SK-N-SH (cell line): ENCODE measurements at regions not wholly inside any gene's neighbourhood (a gene's known extent, or its start where the extent isn't known, plus 50 kb on each side); places are given as distances from the start of the nearest gene placed in this dataset.

Experiments
- CTCF ChIA-PET: fragments of 300-600, 350-600 bp; formaldehyde crosslinking; extraction: SDS; loops from one replicate; lab custom pipeline; 2021; lab: Yijun Ruan, JAX
- POLR2A ChIA-PET: fragments of 350-600 bp; sonication (Branson Sonifier 250); formaldehyde crosslinking; extraction: SDS; loops from one replicate; lab custom pipeline; 2020; ENCODE audit warnings: antibody characterized with exemption, inconsistent platforms; lab: Yijun Ruan, JAX
- DNase-seq: peaks from one replicate; pipeline ENCODE4 v3.0.0; 2012
- H2AFZ ChIP-seq: fragments of 200-600 bp; sonication (generic); 2 replicates; pipeline ENCODE4 v1.8.1; 2016; ENCODE audit warnings: antibody characterized with exemption, mild to moderate bottlenecking, low read depth
- H3F3A ChIP-seq: fragments of 200-600 bp; sonication (generic); replicated peaks from 2 replicates; pipeline ENCODE3; 2016; ENCODE audit warnings: antibody characterized with exemption, mild to moderate bottlenecking; ENCODE audit not compliant: insufficient read depth
- H3K27ac ChIP-seq, 2 experiments: fragments of 200-500 bp in 1 of 2; fragments of 200-600 bp in 1 of 2; sonication (Bioruptor generic) in 1 of 2; sonication (generic), shearing (Covaris generic) in 1 of 2; 2 replicates each; pipeline versions ENCODE4 v1.5.1 to v1.6.1; 2014 to 2016; ENCODE audit warnings: low read depth in 2 of 2, inconsistent platforms in 1 of 2, low read length in 1 of 2, mild to moderate bottlenecking in 1 of 2, mixed read lengths in 1 of 2
- H3K27me3 ChIP-seq: fragments of 200-600 bp; sonication (generic), shearing (Covaris generic); 2 replicates; pipeline ENCODE4 v1.6.1; 2016; ENCODE audit warnings: mixed run types; ENCODE audit not compliant: insufficient read depth
- H3K36me3 ChIP-seq, 2 experiments: fragments of 200-500 bp in 1 of 2; fragments of 200-600 bp in 1 of 2; sonication (Bioruptor generic) in 1 of 2; sonication (generic) in 1 of 2; replicated peaks in 1 of 2; 2 replicates each; pipeline versions ENCODE3 to v1.5.1; 2014 to 2016; ENCODE audit warnings: low read length in 1 of 2, mild to moderate bottlenecking in 1 of 2; ENCODE audit not compliant: insufficient read depth in 2 of 2, control insufficient read depth in 1 of 2
- H3K4me1 ChIP-seq, 2 experiments: fragments of 200-500 bp in 1 of 2; fragments of 200-600 bp in 1 of 2; sonication (Bioruptor generic) in 1 of 2; sonication (generic), shearing (Covaris generic) in 1 of 2; 2 replicates each; pipeline versions ENCODE4 v1.5.1 to v1.6.1; 2014 to 2016; ENCODE audit warnings: low read depth in 1 of 2, low read length in 1 of 2, mixed run types in 1 of 2; ENCODE audit not compliant: insufficient read depth in 2 of 2, control insufficient read depth in 1 of 2
- H3K4me2 ChIP-seq: fragments of 200-600 bp; sonication (generic), shearing (Covaris generic); 2 replicates; pipeline ENCODE4 v1.6.1; 2017; ENCODE audit warnings: mixed run types
- H3K4me3 ChIP-seq, 2 experiments: fragments of 200-500 bp in 1 of 2; fragments of 200-600 bp in 1 of 2; sonication (Bioruptor generic) in 1 of 2; sonication (generic), shearing (Covaris generic) in 1 of 2; 2 replicates each; pipeline versions ENCODE4 v1.5.1 to v1.8.1; 2014 to 2016; ENCODE audit warnings: low read depth in 2 of 2, inconsistent platforms in 1 of 2, low read length in 1 of 2, mild to moderate bottlenecking in 1 of 2, mixed read lengths in 1 of 2, moderate library complexity in 1 of 2
- H3K79me2 ChIP-seq: fragments of 200-600 bp; sonication (generic); 2 replicates; pipeline ENCODE4 v1.8.1; 2017; ENCODE audit warnings: mild to moderate bottlenecking; ENCODE audit not compliant: insufficient read depth
- H3K9ac ChIP-seq: fragments of 200-600 bp; sonication (generic); 2 replicates; pipeline ENCODE4 v1.6.1; 2017; ENCODE audit warnings: mixed run types
- H3K9me2 ChIP-seq: fragments of 200-600 bp; sonication (generic); 2 replicates; pipeline ENCODE4 v1.6.1; 2017; ENCODE audit warnings: mixed run types
- H3K9me3 ChIP-seq: fragments of 200-600 bp; sonication (generic); 2 replicates; pipeline ENCODE4 v1.6.1; 2017; ENCODE audit warnings: mixed run types, mild to moderate bottlenecking, moderate library complexity
- H4K20me1 ChIP-seq: fragments of 200-600 bp; sonication (generic); 2 replicates; pipeline ENCODE4 v1.6.1; 2017; ENCODE audit warnings: mild to moderate bottlenecking, mixed run types; ENCODE audit not compliant: insufficient read depth
- EP300 ChIP-seq, 2 experiments: IDR thresholded peaks; 2 replicates each; pipeline versions ENCODE4 v1.4.0 to v1.6.1; 2012; ENCODE audit warnings: borderline replicate concordance in 1 of 2, low read depth in 1 of 2, low read length in 1 of 2
- EZH2phosphoT487 ChIP-seq: fragments of 200-600 bp; sonication (generic); IDR thresholded peaks from 2 replicates; pipeline ENCODE4 v1.6.1; 2017; ENCODE audit warnings: low read depth, mixed run types, mild to moderate bottlenecking, antibody characterized with exemption, moderate library complexity, borderline replicate concordance
- FOSL2 ChIP-seq: IDR thresholded peaks from 2 replicates; pipeline ENCODE4 v1.4.0; 2012; ENCODE audit warnings: low read depth, mild to moderate bottlenecking, moderate library complexity, borderline replicate concordance
- FOXJ3 ChIP-seq: sonication (generic); formaldehyde crosslinking; IDR thresholded peaks from 2 replicates; pipeline ENCODE4 v1.5.1; 2020; ENCODE audit warnings: mild to moderate bottlenecking, missing genetic modification reagents
- GATA2 ChIP-seq: sonication (generic); formaldehyde crosslinking; IDR thresholded peaks from 2 replicates; pipeline ENCODE4 v1.5.0; 2020; ENCODE audit warnings: mild to moderate bottlenecking, missing genetic modification reagents
- MXI1 ChIP-seq: IDR thresholded peaks from 2 replicates; pipeline ENCODE4 v1.6.1; 2012; ENCODE audit warnings: mild to moderate bottlenecking, low read depth, low read length, improper control_type of control experiment
- NFIC ChIP-seq: IDR thresholded peaks from 2 replicates; pipeline ENCODE4 v1.4.0; 2012; ENCODE audit warnings: borderline replicate concordance
- RAD21 ChIP-seq: IDR thresholded peaks from 2 replicates; pipeline ENCODE4 v1.6.1; 2012; ENCODE audit warnings: mild to moderate bottlenecking, low read length
- SIN3A ChIP-seq: IDR thresholded peaks from 2 replicates; pipeline ENCODE4 v1.6.1; 2012; ENCODE audit warnings: low read depth, mild to moderate bottlenecking, low read length, moderate library complexity, borderline replicate concordance
- SMC3 ChIP-seq: IDR thresholded peaks from 2 replicates; pipeline ENCODE4 v1.6.1; 2012; ENCODE audit warnings: low read depth, low read length, improper control_type of control experiment
- TEAD4 ChIP-seq: IDR thresholded peaks from 2 replicates; pipeline ENCODE4 v1.4.0; 2012; ENCODE audit warnings: mild to moderate bottlenecking, borderline replicate concordance; ENCODE audit not compliant: insufficient read depth
- YY1 ChIP-seq: IDR thresholded peaks from 2 replicates; pipeline ENCODE4 v1.4.0; 2012; ENCODE audit warnings: low read depth, mild to moderate bottlenecking
- WGBS: methylation state at CpG from one replicate; pipeline ENCODE4 v1.1.6; 2017; ENCODE audit warnings: low lambda C conversion rate; 5-methylcytosine and 5-hydroxymethylcytosine counted together
- TF ChIP-seq, protein P1 (sequence below): fragments of 150-350 bp; IDR thresholded peaks from 2 replicates; pipeline ENCODE4 v1.6.1; 2017; ENCODE audit warnings: antibody characterized with exemption, low read length, low read depth, borderline replicate concordance
- TF ChIP-seq, protein P2 (sequence below): IDR thresholded peaks from 2 replicates; pipeline ENCODE4; 2012
- TF ChIP-seq, protein P3 (sequence below): fragments of 150-350 bp; IDR thresholded peaks from 2 replicates; pipeline ENCODE4 v1.6.1; 2016; ENCODE audit warnings: mild to moderate bottlenecking, low read depth, low read length

DNA sequence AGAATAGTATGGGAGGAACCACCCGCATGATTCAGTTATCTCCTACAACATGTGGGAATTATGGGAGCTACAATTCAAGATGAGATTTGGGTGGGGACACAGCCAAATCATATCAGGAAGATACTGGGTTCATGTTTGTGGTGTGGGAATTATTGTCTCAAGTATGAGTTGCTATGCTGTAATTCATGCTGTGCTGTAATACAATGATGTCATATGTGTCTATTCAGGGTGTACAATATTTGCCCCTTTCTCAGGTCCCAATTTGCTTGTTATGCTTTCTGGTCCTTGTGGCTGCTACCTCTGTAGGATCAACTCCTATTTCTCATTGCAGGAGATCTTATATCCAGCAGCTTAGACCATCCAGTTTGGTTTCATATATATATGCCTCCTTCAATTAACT, 52.2 kb upstream of the ARHGAP20 start (continued):
- TF ChIP-seq RAD21 (no peak), EZH2phosphoT487 (no peak)

DNA sequence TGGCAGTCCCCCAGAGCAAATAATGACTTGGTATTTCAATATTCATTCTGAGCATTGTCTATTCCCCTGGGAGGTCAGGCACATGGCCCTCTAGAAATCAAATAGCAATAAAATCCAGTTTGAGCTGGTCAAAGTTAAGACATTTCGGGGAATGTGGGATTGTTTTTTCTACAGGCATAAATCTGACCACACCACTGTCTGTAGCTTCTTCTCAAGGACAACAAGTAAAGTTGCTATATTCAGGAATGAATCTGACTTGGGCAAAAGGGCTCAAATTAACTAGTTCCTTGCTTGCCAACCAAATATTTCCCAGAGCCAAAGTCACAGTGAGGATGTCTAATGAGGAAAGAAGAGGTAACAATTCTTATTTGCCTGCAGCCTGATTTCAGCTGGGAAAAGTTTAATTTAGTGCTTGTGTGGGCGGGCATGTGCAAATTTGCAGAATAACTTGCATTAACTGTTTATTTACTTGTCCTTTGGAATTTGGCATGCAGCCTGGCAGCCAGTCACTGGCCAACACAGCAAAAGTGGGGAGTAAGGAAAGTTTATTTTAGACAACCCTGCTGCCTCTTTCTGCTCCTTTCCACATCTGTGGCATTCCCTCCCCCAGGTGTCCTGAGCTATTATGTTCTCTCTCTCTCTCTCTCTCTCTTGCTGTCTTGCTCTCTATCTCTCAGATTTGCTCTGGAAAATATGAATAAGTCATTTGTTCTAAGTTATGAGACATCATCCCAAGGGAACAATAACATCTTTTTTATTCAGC, 51.2 kb upstream of the ARHGAP20 start:
- H3K9me3 ChIP-seq: no peaks in the 10 kb centered on the region
- ChIA-PET POLR2A (no interaction called here), CTCF (interaction anchor here (1.7 kb wide), 1 partner anchor 316 kb away, joined by 3 read pairs; no protein-coding TSS in a partner anchor)
- WGBS: 72% methylated on average over 2 of the region's 2 CpGs
- H3K79me2 ChIP-seq: no peaks in the 10 kb centered on the region
- H3F3A ChIP-seq: no peaks in the 10 kb centered on the region
- no peaks in the 10 kb centered on the region for H4K20me1 ChIP-seq
- H3K27ac ChIP-seq: no peak overlapping the region
- H3K4me2 ChIP-seq: no peak overlapping the region
- no peak overlapping the region for H3K9ac ChIP-seq
- no peaks in the 10 kb centered on the region for H3K36me3 ChIP-seq
- no peaks in the 10 kb centered on the region for H3K9me2 ChIP-seq
- no peak for DNase-seq
- H2AFZ ChIP-seq: 0 out of 2 replicates have a peak overlapping the region, but pooled peaks have one; percentile 0
- H3K4me3 ChIP-seq: no peak overlapping the region
- H3K4me1 ChIP-seq: peaks cover 8 to 16% of the 10 kb centered on the region in 2 experiments; a peak in 3 of 4 replicates
- H3K27me3 ChIP-seq: no peaks in the 10 kb centered on the region
- TF ChIP-seq, protein P1, sequence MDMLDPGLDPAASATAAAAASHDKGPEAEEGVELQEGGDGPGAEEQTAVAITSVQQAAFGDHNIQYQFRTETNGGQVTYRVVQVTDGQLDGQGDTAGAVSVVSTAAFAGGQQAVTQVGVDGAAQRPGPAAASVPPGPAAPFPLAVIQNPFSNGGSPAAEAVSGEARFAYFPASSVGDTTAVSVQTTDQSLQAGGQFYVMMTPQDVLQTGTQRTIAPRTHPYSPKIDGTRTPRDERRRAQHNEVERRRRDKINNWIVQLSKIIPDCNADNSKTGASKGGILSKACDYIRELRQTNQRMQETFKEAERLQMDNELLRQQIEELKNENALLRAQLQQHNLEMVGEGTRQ: no peak
- TF ChIP-seq MXI1 (no peak), EZH2phosphoT487 (no peak), SMC3 (no peak), GATA2 (CRISPR knock-in tag) (no peak), EP300 (IDR thresholded peaks at IDR 0.05; ENCODE audit: borderline replicate concordance in 1 of 2, low read depth in 1 of 2, low read length in 1 of 2) (no peak)
- TF ChIP-seq, protein P2, sequence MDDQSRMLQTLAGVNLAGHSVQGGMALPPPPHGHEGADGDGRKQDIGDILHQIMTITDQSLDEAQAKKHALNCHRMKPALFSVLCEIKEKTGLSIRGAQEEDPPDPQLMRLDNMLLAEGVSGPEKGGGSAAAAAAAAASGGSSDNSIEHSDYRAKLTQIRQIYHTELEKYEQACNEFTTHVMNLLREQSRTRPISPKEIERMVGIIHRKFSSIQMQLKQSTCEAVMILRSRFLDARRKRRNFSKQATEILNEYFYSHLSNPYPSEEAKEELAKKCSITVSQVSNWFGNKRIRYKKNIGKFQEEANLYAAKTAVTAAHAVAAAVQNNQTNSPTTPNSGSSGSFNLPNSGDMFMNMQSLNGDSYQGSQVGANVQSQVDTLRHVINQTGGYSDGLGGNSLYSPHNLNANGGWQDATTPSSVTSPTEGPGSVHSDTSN: no peak
- TF ChIP-seq, protein P3, sequence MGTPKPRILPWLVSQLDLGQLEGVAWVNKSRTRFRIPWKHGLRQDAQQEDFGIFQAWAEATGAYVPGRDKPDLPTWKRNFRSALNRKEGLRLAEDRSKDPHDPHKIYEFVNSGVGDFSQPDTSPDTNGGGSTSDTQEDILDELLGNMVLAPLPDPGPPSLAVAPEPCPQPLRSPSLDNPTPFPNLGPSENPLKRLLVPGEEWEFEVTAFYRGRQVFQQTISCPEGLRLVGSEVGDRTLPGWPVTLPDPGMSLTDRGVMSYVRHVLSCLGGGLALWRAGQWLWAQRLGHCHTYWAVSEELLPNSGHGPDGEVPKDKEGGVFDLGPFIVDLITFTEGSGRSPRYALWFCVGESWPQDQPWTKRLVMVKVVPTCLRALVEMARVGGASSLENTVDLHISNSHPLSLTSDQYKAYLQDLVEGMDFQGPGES: no peak

DNA sequence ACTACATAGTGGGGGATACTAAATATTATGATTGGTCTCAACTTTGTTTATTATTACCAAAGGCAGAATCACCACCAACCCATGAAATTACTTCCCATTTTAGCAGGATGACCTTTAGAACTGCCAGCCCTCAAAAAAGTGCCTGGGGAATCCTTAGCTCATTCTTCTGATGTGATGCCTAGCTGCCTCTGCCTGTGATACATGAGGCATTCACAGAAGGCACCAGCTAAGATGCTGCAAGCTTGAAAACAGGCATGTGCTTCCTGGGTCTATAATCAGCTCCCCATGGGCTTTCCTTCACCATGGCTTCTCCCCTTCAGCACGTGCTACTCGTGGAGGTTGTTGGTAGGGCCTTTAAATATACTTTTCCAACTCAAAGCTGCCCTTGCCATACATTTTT, 50.4 kb upstream of the ARHGAP20 start:
- H3F3A ChIP-seq: no peaks in the 10 kb centered on the region
- H3K4me1 ChIP-seq: peaks cover 8 to 16% of the 10 kb centered on the region in 2 experiments; a peak in 3 of 4 replicates
- no peak overlapping the region for H3K4me2 ChIP-seq
- DNase-seq: no peak
- H3K4me3 ChIP-seq: no peak overlapping the region
- H3K9me3 ChIP-seq: no peaks in the 10 kb centered on the region
- H3K9me2 ChIP-seq: no peaks in the 10 kb centered on the region
- 59% methylated on average over 2 of the region's 2 CpGs for WGBS
- CTCF ChIA-PET: interaction anchor here (0.5 to 1.7 kb wide), 2 partner anchors 13 to 315 kb away, joined by 3 read pairs; no protein-coding TSS in a partner anchor
- H3K27ac ChIP-seq: no peak overlapping the region; a peak in 1 of 4 replicates
- no peak overlapping the region for H2AFZ ChIP-seq
- H3K9ac ChIP-seq: no peak overlapping the region
- POLR2A ChIA-PET: no interaction called here
- no peaks in the 10 kb centered on the region for H3K27me3 ChIP-seq
- H3K79me2 ChIP-seq: no peaks in the 10 kb centered on the region
- TF ChIP-seq NFIC (no peak), FOSL2 (no peak), SIN3A (no peak), YY1 (no peak), FOXJ3 (CRISPR knock-in tag) (no peak), TEAD4 (no peak)
- TF ChIP-seq, protein P3: no peak
- TF ChIP-seq, protein P1: no peak
- no peaks in the 10 kb centered on the region for H4K20me1 ChIP-seq
- H3K36me3 ChIP-seq: no peaks in the 10 kb centered on the region
